ENCODE measurements at regions not wholly inside any gene's neighbourhood (a gene's known extent, or its start where the extent isn't known, plus 50 kb on each side); places are given as distances from the start of the nearest gene placed in this dataset.
"Not testable (repeated sequence)": the region's sequence is repeated elsewhere in the genome, so short reads cannot be mapped to it uniquely, and the experiment has no call there.

- no peak for DNase-seq
Observed at GRCh38 chr13:32828711-32829110, 187.5 kb upstream of the KL start.

- DNase-seq, result no peak
Observed at GRCh38 chr13:32829269-32829668, 187.0 kb upstream of the KL start.

GRCh38 chr13:32829676-32830335 is 186.4 kb upstream of the KL start:
- no peak for DNase-seq

- DNase-seq, result no peak
Observed at GRCh38 chr13:32830336-32831031, 185.7 kb upstream of the KL start.

- DNase-seq, result peak; percentile 5 to 48
Observed at GRCh38 chr13:32837307-32837972, 178.8 kb upstream of the KL start.

- no peak for DNase-seq
Observed at GRCh38 chr13:32837973-32838927, 178.0 kb upstream of the KL start.

GRCh38 chr13:32838945-32839344 is 177.3 kb upstream of the KL start:
- DNase-seq, result peak; percentile 75 to 91

GRCh38 chr13:32840113-32840512 is 176.1 kb upstream of the KL start:
- no peak for DNase-seq

- peak in 1 of 2 experiments; percentile 39 for DNase-seq
Observed at GRCh38 chr13:32840989-32841713, 175.1 kb upstream of the KL start.

- peak; percentile 9 to 68 for DNase-seq
Observed at GRCh38 chr13:32845952-32846950, 170.0 kb upstream of the KL start.

- DNase-seq, result not testable (repeated sequence)
Observed at GRCh38 chr13:32847976-32848375, 168.2 kb upstream of the KL start.

GRCh38 chr13:32849369-32849768 is 166.9 kb upstream of the KL start:
- DNase-seq, result no peak

- DNase-seq, result no peak
Observed at GRCh38 chr13:32850316-32851052, 165.7 kb upstream of the KL start.

GRCh38 chr13:32851083-32852069 is 164.8 kb upstream of the KL start:
- DNase-seq, result no peak

- no peak for DNase-seq
Observed at GRCh38 chr13:32852526-32852925, 163.7 kb upstream of the KL start.

GRCh38 chr13:32857077-32857476 is 159.1 kb upstream of the KL start:
- no peak for DNase-seq

- no peak for DNase-seq
Observed at GRCh38 chr13:32857689-32858088, 158.5 kb upstream of the KL start.

GRCh38 chr13:32859707-32860292 is 156.4 kb upstream of the KL start:
- no peak for DNase-seq

All from NCI-H2081 (cell line).